ENCODE measurements at regions not wholly inside any gene's neighbourhood (a gene's known extent, or its start where the extent isn't known, plus 50 kb on each side); places are given as distances from the start of the nearest gene placed in this dataset.

GRCh38 chr20:22499515-22500166 lies 84.7 kb downstream of the FOXA2 start:
- Histone ChIP-seq H3K9me3 (ENCODE audit: control insufficient read depth in 4 of 4, low read length in 3 of 4) (no peaks in the 10 kb centered on the region), H3K9ac (ENCODE audit: low read depth in 1 of 2, low read length in 2 of 2) (no peak overlapping the region), H3K4me3 (ENCODE audit: low read depth in 1 of 3, low read length in 3 of 3) (no peak overlapping the region), H3K27me3 (ENCODE audit: control insufficient read depth in 4 of 4, insufficient read depth in 4 of 4, low read length in 3 of 4) (no peaks in the 10 kb centered on the region), H3K4me1 (ENCODE audit: control insufficient read depth in 4 of 4, insufficient read depth in 4 of 4, low read length in 3 of 4) (peaks cover 0 to under 1% (median under 1%) of the 10 kb centered on the region in 4 donors), H3K27ac (ENCODE audit: low read depth in 1 of 2, low read length in 2 of 2) (no peak overlapping the region), H3K36me3 (ENCODE audit: control insufficient read depth in 4 of 4, insufficient read depth in 3 of 4, low read depth in 1 of 4, low read length in 3 of 4) (no peaks in the 10 kb centered on the region)
- TF ChIP-seq ATF3 (IDR thresholded peaks at IDR 0.05) = no peak
- TF ChIP-seq YY1 (IDR thresholded peaks at IDR 0.05) = no peak
- no peak for TF ChIP-seq SP1 (IDR thresholded peaks at IDR 0.05)
- no peak for DNase-seq (ENCODE audit: low spot score)
- 73% methylated on average over 10 of the region's 10 CpGs for WGBS

GRCh38 chr20:22496817-22497216 lies 87.6 kb downstream of the FOXA2 start:
- no peaks in the 10 kb centered on the region for H3K9me3 ChIP-seq (ENCODE audit: control insufficient read depth in 4 of 4, low read length in 3 of 4)
- no peaks in the 10 kb centered on the region for H3K36me3 ChIP-seq (ENCODE audit: control insufficient read depth in 4 of 4, insufficient read depth in 3 of 4, low read depth in 1 of 4, low read length in 3 of 4)
- H3K27ac ChIP-seq (ENCODE audit: low read depth in 1 of 2, low read length in 2 of 2) = no peak overlapping the region
- H3K9ac ChIP-seq (ENCODE audit: low read depth in 1 of 2, low read length in 2 of 2) = no peak overlapping the region
- no peak overlapping the region for H3K4me3 ChIP-seq (ENCODE audit: low read depth in 1 of 3, low read length in 3 of 3)
- no peak for DNase-seq (ENCODE audit: low spot score)
- no peaks in the 10 kb centered on the region for H3K27me3 ChIP-seq (ENCODE audit: control insufficient read depth in 4 of 4, insufficient read depth in 4 of 4, low read length in 3 of 4)
- TF ChIP-seq JUND (IDR thresholded peaks at IDR 0.05) (no peak), EGR1 (IDR thresholded peaks at IDR 0.05; ENCODE audit: low read depth in 2 of 2) (no peak), CTCF (IDR thresholded peaks at IDR 0.05; ENCODE audit: low read depth, low read length, missing input control) (no peak), FOXA2 (IDR thresholded peaks at IDR 0.05) (no peak), ATF3 (IDR thresholded peaks at IDR 0.05) (no peak), REST (IDR thresholded peaks at IDR 0.05) (no peak), HNF4G (IDR thresholded peaks at IDR 0.05) (no peak), FOXA1 (IDR thresholded peaks at IDR 0.05) (no peak), GABPA (IDR thresholded peaks at IDR 0.05 in 1 of 2, conservative IDR thresholded peaks at IDR 0.05 in 1 of 2) (no peak), MAX (IDR thresholded peaks at IDR 0.05) (no peak), ZBTB33 (IDR thresholded peaks at IDR 0.05) (no peak)
- H3K4me1 ChIP-seq (ENCODE audit: control insufficient read depth in 4 of 4, insufficient read depth in 4 of 4, low read length in 3 of 4) = peaks cover 0 to 10% (median 5%) of the 10 kb centered on the region in 4 donors
- 87% methylated on average over 3 of the region's 3 CpGs for WGBS

Data from liver (tissue), 8 donors.